IMR-90 (cell line): ENCODE measurements at regions not wholly inside any gene's neighbourhood (a gene's known extent, or its start where the extent isn't known, plus 50 kb on each side); places are given as distances from the start of the nearest gene placed in this dataset.

Experiments
- ATAC-seq: fragments of 200-7000 bp; cut with Tn5 transposase; 2 replicates; pipeline ENCODE4 v1.9.1; 2020; ENCODE audit warnings: low read depth, mild to moderate bottlenecking, moderate library complexity
- BruUV-seq: library from RNA; stranded (reverse); fragments of 400-500 nt; replicated peaks from 2 replicates; lab custom pipeline; 2021; lab: Mats Ljungman, UMichigan
- CTCF ChIA-PET: fragments of 300-600 bp; formaldehyde crosslinking; extraction: SDS; loops from one replicate; lab custom pipeline; 2021; ENCODE audit warnings: antibody characterized with exemption; lab: Yijun Ruan, JAX
- POLR2A ChIA-PET: fragments of 300-600 bp; sonication (Branson Sonifier 250); formaldehyde crosslinking; loops from one replicate; lab custom pipeline; 2022; ENCODE audit warnings: antibody characterized with exemption; ENCODE audit not compliant: unreplicated experiment; lab: Charles Lee
- DNase-seq: peaks from one replicate; pipeline ENCODE4 v3.0.0; 2013
- H2AFZ ChIP-seq: replicated peaks from 2 replicates; pipeline ENCODE3; 2013; ENCODE audit warnings: low read length, mild to moderate bottlenecking; ENCODE audit not compliant: poor library complexity
- H2AK5ac ChIP-seq: 2 replicates; pipeline ENCODE4 v1.6.1; 2013; ENCODE audit warnings: low read depth, low read length, inconsistent platforms
- H2AK9ac ChIP-seq: replicated peaks from 2 replicates; pipeline ENCODE3; 2013; ENCODE audit warnings: mild to moderate bottlenecking, low read depth, low read length, moderate library complexity; ENCODE audit not compliant: poor library complexity
- H2BK120ac ChIP-seq: 2 replicates; pipeline ENCODE4 v1.6.1; 2013; ENCODE audit warnings: low read depth, low read length, inconsistent platforms
- H2BK15ac ChIP-seq: 3 replicates; pipeline ENCODE4 v1.6.1; 2013; ENCODE audit warnings: low read depth, low read length, inconsistent platforms
- H2BK20ac ChIP-seq: 2 replicates; pipeline ENCODE4 v1.6.1; 2013; ENCODE audit warnings: low read depth, mild to moderate bottlenecking, inconsistent platforms, low read length, moderate library complexity
- H2BK5ac ChIP-seq: 2 replicates; pipeline ENCODE4 v1.6.1; 2013; ENCODE audit warnings: mild to moderate bottlenecking, low read depth, low read length, inconsistent platforms; ENCODE audit not compliant: poor library complexity, severe bottlenecking
- H3K14ac ChIP-seq: replicated peaks from 2 replicates; pipeline ENCODE4 v1.6.1; 2013; ENCODE audit warnings: low read depth, low read length, inconsistent platforms
- H3K18ac ChIP-seq: 2 replicates; pipeline ENCODE4 v1.6.1; 2013; ENCODE audit warnings: low read depth, low read length, control low read depth
- H3K23ac ChIP-seq: 2 replicates; pipeline ENCODE4 v1.6.1; 2013; ENCODE audit warnings: low read depth, low read length, inconsistent platforms
- H3K27ac ChIP-seq: 2 replicates; pipeline ENCODE4 v1.5.1; 2013; ENCODE audit warnings: mild to moderate bottlenecking, control low read depth, low read length; ENCODE audit not compliant: insufficient read depth
- H3K27me3 ChIP-seq: 2 replicates; pipeline ENCODE4 v1.6.1; 2013; ENCODE audit warnings: low read length; ENCODE audit not compliant: control insufficient read depth, insufficient read depth
- H3K36me3 ChIP-seq: 2 replicates; pipeline ENCODE4 v1.6.1; 2013; ENCODE audit warnings: low read length, mixed read lengths; ENCODE audit not compliant: control insufficient read depth, insufficient read depth
- H3K4ac ChIP-seq: 2 replicates; pipeline ENCODE4 v1.6.1; 2013; ENCODE audit warnings: low read depth, low read length, inconsistent platforms
- H3K4me1 ChIP-seq: 2 replicates; pipeline ENCODE4 v1.6.1; 2013; ENCODE audit warnings: low read length, mixed read lengths; ENCODE audit not compliant: control insufficient read depth, insufficient read depth
- H3K4me2 ChIP-seq: 2 replicates; pipeline ENCODE4 v1.6.1; 2013; ENCODE audit warnings: low read depth, mild to moderate bottlenecking, control low read depth, low read length, moderate library complexity
- H3K4me3 ChIP-seq: 2 replicates; pipeline ENCODE4 v1.5.1; 2013; ENCODE audit warnings: low read depth, mild to moderate bottlenecking, control low read depth, low read length, moderate library complexity; ENCODE audit not compliant: insufficient read depth
- H3K56ac ChIP-seq: 2 replicates; pipeline ENCODE4 v1.6.1; 2013; ENCODE audit warnings: low read length, inconsistent platforms; ENCODE audit not compliant: insufficient read depth; ENCODE audit errors: extremely low read depth
- H3K79me1 ChIP-seq, 2 experiments: 2 replicates each; pipeline ENCODE4 v1.6.1; 2013; ENCODE audit warnings: low read length in 2 of 2, inconsistent platforms in 1 of 2, low read depth in 1 of 2
- H3K9ac ChIP-seq: 2 replicates; pipeline ENCODE4 v1.6.1; 2013; ENCODE audit warnings: low read depth, low read length, control low read depth
- H3K9me1 ChIP-seq: 2 replicates; pipeline ENCODE4 v1.6.1; 2013; ENCODE audit warnings: low read length, inconsistent platforms; ENCODE audit not compliant: insufficient read depth
- H3K9me3 ChIP-seq: 2 replicates; pipeline ENCODE4 v1.6.1; 2013; ENCODE audit warnings: low read length; ENCODE audit not compliant: control insufficient read depth, insufficient read depth
- H4K20me1 ChIP-seq: 2 replicates; pipeline ENCODE4 v1.6.1; 2013; ENCODE audit warnings: low read length, inconsistent platforms; ENCODE audit not compliant: insufficient read depth
- H4K5ac ChIP-seq: 2 replicates; pipeline ENCODE4 v1.6.1; 2013; ENCODE audit warnings: mild to moderate bottlenecking, low read depth, low read length, control low read depth
- H4K8ac ChIP-seq, 2 experiments: 2 replicates each; pipeline ENCODE4 v1.6.1; 2013; ENCODE audit warnings: low read depth in 2 of 2, low read length in 2 of 2, control low read depth in 1 of 2, inconsistent platforms in 1 of 2
- H4K91ac ChIP-seq: 2 replicates; pipeline ENCODE4 v1.6.1; 2013; ENCODE audit warnings: low read depth, low read length, inconsistent platforms; ENCODE audit not compliant: insufficient read depth
- BHLHE40 ChIP-seq: fragments of 150-350 bp; IDR thresholded peaks from 2 replicates; pipeline ENCODE4 v1.6.1; 2016; ENCODE audit warnings: mild to moderate bottlenecking, low read depth, low read length
- CEBPB ChIP-seq: IDR thresholded peaks from 2 replicates; pipeline ENCODE4 v1.6.1; 2012; ENCODE audit warnings: low read depth, low read length, improper control_type of control experiment
- CHD1 ChIP-seq: IDR thresholded peaks from 2 replicates; pipeline ENCODE4 v1.6.1; 2012; ENCODE audit warnings: low read depth, low read length, improper control_type of control experiment
- FOS ChIP-seq: fragments of 150-350 bp; IDR thresholded peaks from 2 replicates; pipeline ENCODE4 v1.6.1; 2016; ENCODE audit warnings: low read depth, low read length
- MAFK ChIP-seq: IDR thresholded peaks from 2 replicates; pipeline ENCODE4 v1.6.1; 2012; ENCODE audit warnings: low read depth, low read length, improper control_type of control experiment
- MAZ ChIP-seq: IDR thresholded peaks from 2 replicates; pipeline ENCODE4 v1.6.1; 2012; ENCODE audit warnings: low read depth, mild to moderate bottlenecking, low read length, improper control_type of control experiment, moderate library complexity, borderline replicate concordance
- MXI1 ChIP-seq: IDR thresholded peaks from 2 replicates; pipeline ENCODE4 v1.6.1; 2012; ENCODE audit warnings: low read depth, mild to moderate bottlenecking, low read length, moderate library complexity, borderline replicate concordance
- NFE2L2 ChIP-seq: fragments of 150-350 bp; IDR thresholded peaks from 2 replicates; pipeline ENCODE4 v1.6.1; 2016; ENCODE audit warnings: low read depth, mild to moderate bottlenecking, low read length
- POLR2A ChIP-seq: IDR thresholded peaks from 2 replicates; pipeline ENCODE4 v1.6.1; 2012; ENCODE audit warnings: mild to moderate bottlenecking, low read depth, low read length
- RAD21 ChIP-seq: IDR thresholded peaks from 2 replicates; pipeline ENCODE4 v1.6.1; 2012; ENCODE audit warnings: low read length, improper control_type of control experiment
- RCOR1 ChIP-seq: IDR thresholded peaks from 2 replicates; pipeline ENCODE4 v1.6.1; 2012; ENCODE audit warnings: mild to moderate bottlenecking, low read length, improper control_type of control experiment; ENCODE audit not compliant: insufficient replicate concordance
- RFX5 ChIP-seq: IDR thresholded peaks from 2 replicates; pipeline ENCODE4 v1.8.0; 2012; ENCODE audit warnings: low read depth, mild to moderate bottlenecking, low read length, moderate library complexity
- SMC3 ChIP-seq: fragments of 150-350 bp; IDR thresholded peaks from 2 replicates; pipeline ENCODE4 v1.6.1; 2016; ENCODE audit warnings: low read depth, mild to moderate bottlenecking, antibody characterized with exemption, low read length, moderate library complexity
- USF2 ChIP-seq: fragments of 150-350 bp; IDR thresholded peaks from 2 replicates; pipeline ENCODE4 v1.6.1; 2017; ENCODE audit warnings: mild to moderate bottlenecking, antibody characterized with exemption, low read length, low read depth
- WGBS, 2 experiments: methylation state at CpG; one replicate each; pipeline versions ENCODE4 v1.1.5 to v1.1.7; 2013; ENCODE audit warnings: missing lambda C conversion rate in 2 of 2; ENCODE audit not compliant: insufficient read length in 1 of 2; ENCODE audit errors: extremely low coverage in 2 of 2; 5-methylcytosine and 5-hydroxymethylcytosine counted together
- dilution Hi-C: fragments of 300-500 bp; cut with HindIII; formaldehyde crosslinking; loops from one replicate; pipeline ENCODE4 v1.14.3; 2018; ENCODE audit warnings: low sequenced_read_pairs; ENCODE audit not compliant: unreplicated experiment
- in situ Hi-C: fragments of 300-500 bp; cut with MboI; formaldehyde crosslinking; loops from 3 replicates; pipeline ENCODE4 v1.14.3; 2019; ENCODE audit warnings: low sequenced_read_pairs, inconsistent platforms, mixed read lengths
- intact Hi-C: fragments of 100-400 bp; cut with micrococcal nuclease; formaldehyde crosslinking; loops from 2 replicates; pipeline ENCODE4 v1.10.0; 2022
- TF ChIP-seq, protein P1 (sequence below): fragments of 150-350 bp; IDR thresholded peaks from 2 replicates; pipeline ENCODE4 v1.6.1; 2016; ENCODE audit warnings: low read depth, mild to moderate bottlenecking, low read length, moderate library complexity, borderline replicate concordance
- TF ChIP-seq, protein P2 (sequence below): conservative IDR thresholded peaks from 2 replicates; pipeline ENCODE4 v1.5.1; 2012; ENCODE audit warnings: mild to moderate bottlenecking, low read depth, low read length, improper control_type of control experiment

- Histone ChIP-seq H2BK120ac (no peak overlapping the region), H3K9ac (no peak overlapping the region), H3K18ac (no peak overlapping the region), H2AFZ (no peak overlapping the region), H4K20me1 (no peaks in the 10 kb centered on the region), H2BK20ac (no peak overlapping the region), H3K56ac (no peak overlapping the region), H4K8ac (no peak overlapping the region), H3K27ac (no peak overlapping the region), H3K36me3 (no peaks in the 10 kb centered on the region), H2AK9ac (no peak overlapping the region), H3K4me1 (no peaks in the 10 kb centered on the region), H2BK15ac (no peak overlapping the region), H2AK5ac (no peak overlapping the region), H3K79me1 (no peaks in the 10 kb centered on the region), H3K4ac (no peak overlapping the region), H3K4me3 (no peak overlapping the region), H3K9me1 (no peaks in the 10 kb centered on the region), H4K5ac (no peak overlapping the region), H3K27me3 (no peaks in the 10 kb centered on the region), H3K4me2 (no peak overlapping the region), H3K9me3 (no peaks in the 10 kb centered on the region), H4K91ac (no peak overlapping the region), H3K23ac (no peak overlapping the region), H3K14ac (no peak overlapping the region), H2BK5ac (no peak overlapping the region)
- BruUV-seq: no TSS peak
- no CpG with 5 or more reads among the region's 1 CpG for WGBS, 2 experiments
- dilution Hi-C loops (no loop called here), in situ Hi-C loops (no loop called here), intact Hi-C loops (no loop called here)
- CTCF ChIA-PET: no interaction called here
- ATAC-seq: no peak
- POLR2A ChIA-PET: no interaction called here
- no peak for TF ChIP-seq BHLHE40
- no peak for TF ChIP-seq CEBPB
- TF ChIP-seq USF2: no peak
- no peak for TF ChIP-seq RAD21
- TF ChIP-seq, protein P1, sequence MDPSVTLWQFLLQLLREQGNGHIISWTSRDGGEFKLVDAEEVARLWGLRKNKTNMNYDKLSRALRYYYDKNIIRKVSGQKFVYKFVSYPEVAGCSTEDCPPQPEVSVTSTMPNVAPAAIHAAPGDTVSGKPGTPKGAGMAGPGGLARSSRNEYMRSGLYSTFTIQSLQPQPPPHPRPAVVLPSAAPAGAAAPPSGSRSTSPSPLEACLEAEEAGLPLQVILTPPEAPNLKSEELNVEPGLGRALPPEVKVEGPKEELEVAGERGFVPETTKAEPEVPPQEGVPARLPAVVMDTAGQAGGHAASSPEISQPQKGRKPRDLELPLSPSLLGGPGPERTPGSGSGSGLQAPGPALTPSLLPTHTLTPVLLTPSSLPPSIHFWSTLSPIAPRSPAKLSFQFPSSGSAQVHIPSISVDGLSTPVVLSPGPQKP: no peak
- no peak for TF ChIP-seq RFX5
- no peak for TF ChIP-seq MAZ
- no peak for TF ChIP-seq MXI1
- TF ChIP-seq SMC3: no peak
- TF ChIP-seq NFE2L2: no peak
- no peak for TF ChIP-seq CHD1
- TF ChIP-seq, protein P2, sequence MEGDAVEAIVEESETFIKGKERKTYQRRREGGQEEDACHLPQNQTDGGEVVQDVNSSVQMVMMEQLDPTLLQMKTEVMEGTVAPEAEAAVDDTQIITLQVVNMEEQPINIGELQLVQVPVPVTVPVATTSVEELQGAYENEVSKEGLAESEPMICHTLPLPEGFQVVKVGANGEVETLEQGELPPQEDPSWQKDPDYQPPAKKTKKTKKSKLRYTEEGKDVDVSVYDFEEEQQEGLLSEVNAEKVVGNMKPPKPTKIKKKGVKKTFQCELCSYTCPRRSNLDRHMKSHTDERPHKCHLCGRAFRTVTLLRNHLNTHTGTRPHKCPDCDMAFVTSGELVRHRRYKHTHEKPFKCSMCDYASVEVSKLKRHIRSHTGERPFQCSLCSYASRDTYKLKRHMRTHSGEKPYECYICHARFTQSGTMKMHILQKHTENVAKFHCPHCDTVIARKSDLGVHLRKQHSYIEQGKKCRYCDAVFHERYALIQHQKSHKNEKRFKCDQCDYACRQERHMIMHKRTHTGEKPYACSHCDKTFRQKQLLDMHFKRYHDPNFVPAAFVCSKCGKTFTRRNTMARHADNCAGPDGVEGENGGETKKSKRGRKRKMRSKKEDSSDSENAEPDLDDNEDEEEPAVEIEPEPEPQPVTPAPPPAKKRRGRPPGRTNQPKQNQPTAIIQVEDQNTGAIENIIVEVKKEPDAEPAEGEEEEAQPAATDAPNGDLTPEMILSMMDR: no peak
- TF ChIP-seq POLR2A: no peak
- TF ChIP-seq RCOR1: no peak
- TF ChIP-seq FOS: no peak
- TF ChIP-seq MAFK: no peak
- DNase-seq: no peak
Measured at GRCh38 chr6:48281217-48281616, 170.2 kb upstream of the PTCHD4 start.
